Stimulated activated CD8-positive, alpha-beta memory T cell treated with anti-CD3 and anti-CD28 coated beads, Interleukin-4, amount 100 ng/mL, for 48 hours (primary cell): ENCODE measurements at regions not wholly inside any gene's neighbourhood (a gene's known extent, or its start where the extent isn't known, plus 50 kb on each side); places are given as distances from the start of the nearest gene placed in this dataset.

Source experiments
- DNase-seq: peaks from one replicate; pipeline ENCODE4 v3.0.0-alpha.2; 2020

DNA sequence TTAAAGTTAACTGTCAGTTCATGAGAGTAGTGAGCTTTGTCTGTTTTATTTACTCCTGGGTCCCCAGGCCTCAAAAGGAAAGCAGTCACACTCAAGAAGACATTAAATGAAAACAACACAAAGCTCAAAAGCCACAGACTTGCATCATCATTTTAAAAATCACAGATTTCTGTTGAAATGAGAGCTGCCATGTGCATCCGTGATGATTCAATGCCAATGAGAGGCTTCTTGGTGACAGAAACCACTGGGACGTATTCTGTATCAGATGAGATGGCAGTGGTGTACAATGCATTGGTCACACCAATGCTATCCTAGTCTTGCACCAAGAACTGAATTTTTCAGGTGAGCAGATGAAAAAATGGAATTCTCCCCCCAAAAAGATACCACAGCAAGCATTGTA lies 204.8 kb downstream of the ANAPC1 start:
- DNase-seq, result no peak

GRCh38 chr2:111684611-111685010 lies 199.4 kb downstream of the ANAPC1 start:
- no peak for DNase-seq

- no peak for DNase-seq
Observed at GRCh38 chr2:111685342-111685741, 198.7 kb downstream of the ANAPC1 start.

DNA sequence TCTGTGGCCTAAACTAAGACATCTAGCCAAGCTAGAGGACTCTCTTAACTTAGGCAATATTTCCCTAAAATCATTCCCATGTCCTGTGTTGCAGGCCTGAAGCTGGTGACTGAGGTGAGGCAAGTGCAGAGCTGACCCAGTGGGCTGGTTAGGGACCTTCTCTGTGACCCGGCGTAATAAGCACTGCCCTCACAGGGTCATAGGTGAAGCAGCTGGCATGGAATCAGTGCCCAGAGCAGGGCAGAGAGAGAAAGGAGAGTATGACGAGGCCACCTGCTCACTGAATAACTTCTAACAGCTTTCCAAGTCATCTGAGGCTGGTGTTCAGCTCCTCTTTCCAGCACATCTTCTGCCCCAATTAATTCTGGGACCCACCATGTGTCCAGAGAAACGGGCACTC lies 197.0 kb downstream of the ANAPC1 start:
- DNase-seq, result no peak

GRCh38 chr2:111687911-111688310 lies 196.1 kb downstream of the ANAPC1 start:
- DNase-seq, result no peak

- no peak for DNase-seq
Observed at GRCh38 chr2:111688482-111688881, 195.5 kb downstream of the ANAPC1 start.

DNA sequence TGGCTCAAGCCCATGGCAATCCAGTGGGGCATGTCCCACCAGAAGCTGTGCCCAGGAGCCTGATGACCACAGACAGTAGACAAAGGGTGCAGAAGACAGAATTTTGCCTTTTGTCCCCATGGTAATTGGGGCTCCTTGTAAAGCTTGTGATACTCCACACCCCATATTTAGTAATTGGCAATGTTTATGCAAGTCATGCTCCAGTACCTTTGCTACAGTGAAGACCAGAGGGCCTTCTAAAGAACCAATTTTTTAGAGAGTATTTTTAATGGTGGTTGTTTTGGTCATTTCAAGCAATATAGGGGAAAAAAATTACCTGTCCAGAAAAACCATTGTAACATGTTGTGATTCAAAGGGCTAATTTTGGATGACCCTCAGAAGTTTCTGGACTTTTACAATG lies 194.8 kb downstream of the ANAPC1 start:
- no peak for DNase-seq

DNA sequence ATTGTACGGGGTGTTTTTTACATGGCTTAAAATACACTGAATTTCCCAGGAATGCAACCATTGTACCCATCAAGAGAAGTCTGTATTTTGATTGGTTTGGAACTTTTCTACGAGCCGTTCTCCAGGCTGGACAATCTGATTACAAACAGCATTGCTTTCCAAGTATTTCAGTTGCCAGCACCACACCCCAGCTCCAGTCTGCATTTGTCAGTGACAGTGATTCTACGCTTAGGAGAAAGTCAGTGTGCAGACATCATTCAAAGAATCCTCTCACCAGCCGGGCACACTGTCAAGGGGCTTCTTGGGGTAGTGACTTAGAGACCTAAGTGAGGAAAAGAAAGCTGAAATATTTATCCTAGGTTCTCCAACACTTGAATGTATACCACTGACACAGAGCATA lies 194.1 kb downstream of the ANAPC1 start:
- no peak for DNase-seq

GRCh38 chr2:111691164-111691875 lies 192.7 kb downstream of the ANAPC1 start:
- no peak for DNase-seq

DNA sequence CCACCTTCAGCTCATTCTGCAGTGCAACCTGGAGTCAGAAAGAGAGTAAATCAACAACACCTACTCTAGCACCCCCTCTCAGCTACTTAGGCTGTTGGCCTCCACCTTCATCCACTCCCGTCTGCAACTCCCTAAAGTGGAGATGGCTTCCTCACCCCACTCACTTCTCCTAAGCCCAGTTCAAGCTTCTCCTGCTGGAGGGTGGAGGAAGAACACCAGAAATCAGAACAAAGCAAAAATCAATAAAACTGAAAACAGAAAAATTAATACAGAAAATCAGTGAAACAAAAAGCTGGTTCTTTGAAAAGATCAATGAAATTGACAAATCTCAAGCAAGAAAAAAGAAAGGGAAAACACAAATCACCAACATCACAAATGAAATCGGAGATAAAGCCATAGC lies 191.7 kb downstream of the ANAPC1 start:
- no peak for DNase-seq

- DNase-seq, result no peak
Observed at GRCh38 chr2:111694700-111695101, 189.3 kb downstream of the ANAPC1 start.

DNA sequence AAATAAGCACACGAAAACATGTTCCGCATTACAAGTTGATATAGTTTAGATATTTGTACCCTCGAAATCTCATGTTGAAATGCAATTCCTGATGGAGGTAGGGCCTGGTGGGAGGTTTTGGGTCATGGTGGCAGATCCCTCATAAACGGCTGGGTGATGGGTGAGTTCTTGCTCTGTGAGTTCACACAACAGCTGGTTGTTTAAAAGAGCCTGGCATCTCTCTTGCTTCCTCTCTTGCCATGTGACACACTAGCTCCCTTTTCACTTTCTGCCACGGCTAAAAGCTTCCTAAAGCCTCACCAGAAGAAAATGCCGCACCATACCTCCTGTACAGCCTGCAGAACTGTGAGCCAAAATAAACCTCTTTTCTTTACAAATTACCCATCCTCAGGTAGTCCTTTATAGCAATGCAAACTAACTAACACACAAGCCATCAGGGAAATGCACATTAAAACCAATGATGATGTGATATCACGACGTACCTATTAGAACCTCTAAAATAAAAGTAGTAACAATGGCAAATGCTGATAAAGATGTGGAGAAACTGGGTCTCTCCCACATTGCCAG lies 188.5 kb downstream of the ANAPC1 start:
- no peak for DNase-seq

GRCh38 chr2:111696226-111696625 lies 187.8 kb downstream of the ANAPC1 start:
- no peak for DNase-seq

- DNase-seq, result no peak
Observed at GRCh38 chr2:111697560-111697959, 186.4 kb downstream of the ANAPC1 start.

DNA sequence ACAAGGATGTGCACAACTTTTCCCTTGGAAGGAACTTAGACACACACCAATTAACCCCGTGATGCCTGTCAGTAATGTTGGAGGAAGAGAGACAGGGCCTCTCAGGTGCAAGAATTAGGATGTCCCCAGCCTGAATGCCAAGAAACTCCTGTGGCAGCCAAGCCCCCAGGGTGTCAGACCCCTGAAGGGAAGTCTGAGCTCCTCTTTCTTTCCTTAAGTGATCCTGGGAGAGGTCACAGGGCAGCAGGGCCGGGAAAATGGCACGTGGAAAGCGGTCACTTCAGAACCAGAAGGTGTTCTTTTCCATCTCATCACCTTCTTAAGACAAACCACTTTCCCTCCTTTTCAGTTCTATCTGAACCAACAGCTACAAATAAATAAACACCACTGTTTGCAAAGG lies 185.9 kb downstream of the ANAPC1 start:
- no peak for DNase-seq

- DNase-seq, result peak; percentile 66
Observed at GRCh38 chr2:111698743-111699554, 185.0 kb downstream of the ANAPC1 start.

- no peak for DNase-seq
Observed at GRCh38 chr2:111701266-111701665, 182.7 kb downstream of the ANAPC1 start.

GRCh38 chr2:111701798-111702118 lies 182.2 kb downstream of the ANAPC1 start:
- no peak for DNase-seq

- peak; percentile 77 for DNase-seq
Observed at GRCh38 chr2:111702119-111702803, 181.7 kb downstream of the ANAPC1 start.

DNA sequence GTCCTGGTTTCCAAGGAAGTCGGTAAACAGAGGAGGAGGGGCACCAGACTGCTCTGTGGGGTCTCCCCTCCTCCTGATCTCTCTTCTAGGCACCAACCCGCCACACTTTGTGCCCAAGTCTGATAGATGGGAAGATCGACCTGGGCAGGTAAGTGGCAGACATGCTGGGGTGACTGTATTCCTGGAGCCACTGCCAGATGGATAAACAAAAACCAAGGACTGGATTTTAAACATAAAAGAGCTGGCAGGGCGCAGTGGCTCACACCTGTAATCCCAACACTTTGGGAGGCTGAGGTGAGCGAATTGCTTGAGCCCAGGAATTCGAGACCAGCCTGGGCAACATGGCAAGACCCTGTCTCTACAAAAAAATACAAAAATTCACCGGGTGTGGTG lies 181.2 kb downstream of the ANAPC1 start:
- DNase-seq, result no peak

- no peak for DNase-seq
Observed at GRCh38 chr2:111703759-111704158, 180.2 kb downstream of the ANAPC1 start.

DNA sequence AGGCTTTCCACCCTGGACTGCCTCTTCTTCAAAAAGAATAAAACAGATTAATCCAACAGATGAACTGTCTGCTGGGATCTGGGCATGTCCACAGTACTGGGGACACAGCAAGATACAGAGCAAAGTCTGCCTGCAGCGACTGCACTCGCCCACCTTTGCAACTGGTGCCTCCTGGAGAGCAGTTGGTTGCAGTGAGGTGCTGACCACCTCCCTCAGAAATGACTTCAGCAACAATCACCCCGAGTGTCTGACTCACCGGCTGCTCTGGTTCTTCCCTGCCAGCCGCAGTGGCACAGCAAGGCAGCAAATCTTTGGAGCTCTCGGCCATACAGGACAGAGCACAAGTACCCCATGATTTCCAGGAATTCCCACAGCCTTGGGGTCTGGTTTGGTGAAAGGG lies 179.7 kb downstream of the ANAPC1 start:
- peak; percentile 52 for DNase-seq

GRCh38 chr2:111705239-111705638 lies 178.8 kb downstream of the ANAPC1 start:
- DNase-seq, result no peak
